AG04449 (cell line): ENCODE measurements at regions not wholly inside any gene's neighbourhood (a gene's known extent, or its start where the extent isn't known, plus 50 kb on each side); places are given as distances from the start of the nearest gene placed in this dataset.

Source experiments
- CTCF ChIA-PET: fragments of 350-600 bp; formaldehyde crosslinking; extraction: SDS; loops from one replicate; lab custom pipeline; 2021; ENCODE audit warnings: antibody characterized with exemption; lab: Yijun Ruan, JAX
- POLR2A ChIA-PET: fragments of 400-600, 350-600 bp; formaldehyde crosslinking; extraction: SDS; loops from one replicate; lab custom pipeline; 2020; ENCODE audit warnings: antibody characterized with exemption, inconsistent platforms; lab: Yijun Ruan, JAX
- DNase-seq: peaks from one replicate; pipeline ENCODE4 v3.0.0-alpha.2; 2010; ENCODE audit warnings: low read depth, low spot score
- H3K4me3 ChIP-seq: 2 replicates; pipeline ENCODE4 v1.5.1; 2011; ENCODE audit warnings: low read depth, mild to moderate bottlenecking, control low read depth, low read length
- TF ChIP-seq, protein P1 (sequence below): IDR thresholded peaks from one replicate; pipeline ENCODE4 v1.5.1; 2011; ENCODE audit warnings: mild to moderate bottlenecking, moderate library complexity, low read length, control low read depth, inconsistent platforms; ENCODE audit not compliant: insufficient read depth; ENCODE audit errors: missing control alignments

GRCh38 chr2:126425943-126426342 lies 230.0 kb upstream of the GYPC start:
- DNase-seq = no peak
- no peak overlapping the region for H3K4me3 ChIP-seq
- TF ChIP-seq, protein P1, sequence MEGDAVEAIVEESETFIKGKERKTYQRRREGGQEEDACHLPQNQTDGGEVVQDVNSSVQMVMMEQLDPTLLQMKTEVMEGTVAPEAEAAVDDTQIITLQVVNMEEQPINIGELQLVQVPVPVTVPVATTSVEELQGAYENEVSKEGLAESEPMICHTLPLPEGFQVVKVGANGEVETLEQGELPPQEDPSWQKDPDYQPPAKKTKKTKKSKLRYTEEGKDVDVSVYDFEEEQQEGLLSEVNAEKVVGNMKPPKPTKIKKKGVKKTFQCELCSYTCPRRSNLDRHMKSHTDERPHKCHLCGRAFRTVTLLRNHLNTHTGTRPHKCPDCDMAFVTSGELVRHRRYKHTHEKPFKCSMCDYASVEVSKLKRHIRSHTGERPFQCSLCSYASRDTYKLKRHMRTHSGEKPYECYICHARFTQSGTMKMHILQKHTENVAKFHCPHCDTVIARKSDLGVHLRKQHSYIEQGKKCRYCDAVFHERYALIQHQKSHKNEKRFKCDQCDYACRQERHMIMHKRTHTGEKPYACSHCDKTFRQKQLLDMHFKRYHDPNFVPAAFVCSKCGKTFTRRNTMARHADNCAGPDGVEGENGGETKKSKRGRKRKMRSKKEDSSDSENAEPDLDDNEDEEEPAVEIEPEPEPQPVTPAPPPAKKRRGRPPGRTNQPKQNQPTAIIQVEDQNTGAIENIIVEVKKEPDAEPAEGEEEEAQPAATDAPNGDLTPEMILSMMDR = no peak
- ChIA-PET CTCF (no interaction called here), POLR2A (no interaction called here)

DNA sequence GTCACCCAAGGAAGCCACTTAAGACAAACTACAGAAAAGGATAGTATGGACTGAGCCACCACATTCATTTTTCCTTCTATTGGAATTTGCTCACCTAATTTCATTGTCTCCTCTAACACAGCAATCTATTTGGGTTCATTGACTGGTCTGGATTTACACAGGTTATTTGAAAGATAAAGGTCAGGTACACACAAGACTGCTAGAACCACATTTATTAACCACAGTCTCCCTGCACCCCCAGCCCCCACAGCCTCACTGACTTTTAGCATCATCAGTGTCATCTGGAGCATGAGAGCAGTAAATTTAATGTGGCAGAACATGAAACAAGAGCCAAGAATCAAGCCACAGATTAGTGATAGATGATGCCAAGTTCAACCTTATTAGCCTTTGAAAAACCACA lies 226.9 kb upstream of the GYPC start:
- no peak for DNase-seq
- TF ChIP-seq, protein P1 = no peak
- POLR2A ChIA-PET = no interaction called here
- CTCF ChIA-PET = no interaction called here
- no peak overlapping the region for H3K4me3 ChIP-seq

DNA sequence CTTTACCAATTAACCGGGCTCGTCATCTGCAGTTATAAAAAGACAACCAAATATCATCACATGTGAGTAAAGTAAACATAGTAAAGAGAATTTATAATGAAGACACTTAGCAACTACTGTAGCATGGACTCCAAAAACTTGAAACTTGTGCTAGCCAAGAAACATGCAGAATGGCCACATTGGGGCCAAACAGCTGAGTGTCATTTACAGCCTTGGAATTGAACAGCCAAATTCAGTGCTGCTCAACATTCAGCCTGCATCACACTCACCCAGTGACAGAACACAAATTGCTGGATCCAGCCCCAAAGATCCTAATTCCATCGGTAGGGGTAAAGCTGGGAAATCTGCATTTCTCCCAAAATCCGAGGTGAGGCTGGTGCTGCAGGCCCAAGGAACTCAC lies 224.8 kb upstream of the GYPC start:
- DNase-seq = no peak
- ChIA-PET CTCF (no interaction called here), POLR2A (no interaction called here)
- no peak overlapping the region for H3K4me3 ChIP-seq
- TF ChIP-seq, protein P1 = no peak

GRCh38 chr2:126436411-126436810 lies 219.5 kb upstream of the GYPC start:
- TF ChIP-seq, protein P1 = no peak
- POLR2A ChIA-PET = no interaction called here
- CTCF ChIA-PET = no interaction called here
- no peak overlapping the region for H3K4me3 ChIP-seq
- DNase-seq = no peak

DNA sequence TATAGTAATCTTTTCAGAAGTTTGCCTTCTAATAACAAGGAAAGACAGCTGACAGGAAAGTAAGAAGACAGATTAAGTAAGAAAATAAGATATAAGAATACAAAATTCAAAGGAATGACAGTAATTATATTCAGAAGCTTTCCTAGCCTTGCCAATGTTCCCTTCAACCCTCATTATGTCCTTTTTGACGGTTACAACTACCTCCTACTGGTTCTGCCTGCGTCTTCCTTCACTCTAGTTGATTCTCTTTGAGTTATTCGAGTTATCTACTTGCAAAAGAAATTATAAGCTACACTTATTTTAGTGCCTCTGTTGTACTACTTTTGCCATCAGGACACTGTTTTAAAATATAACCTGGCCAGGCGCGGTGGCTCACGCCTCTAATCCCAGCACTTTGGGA lies 218.9 kb upstream of the GYPC start:
- TF ChIP-seq, protein P1 = no peak
- ChIA-PET CTCF (no interaction called here), POLR2A (no interaction called here)
- H3K4me3 ChIP-seq = no peak overlapping the region
- no peak for DNase-seq

DNA sequence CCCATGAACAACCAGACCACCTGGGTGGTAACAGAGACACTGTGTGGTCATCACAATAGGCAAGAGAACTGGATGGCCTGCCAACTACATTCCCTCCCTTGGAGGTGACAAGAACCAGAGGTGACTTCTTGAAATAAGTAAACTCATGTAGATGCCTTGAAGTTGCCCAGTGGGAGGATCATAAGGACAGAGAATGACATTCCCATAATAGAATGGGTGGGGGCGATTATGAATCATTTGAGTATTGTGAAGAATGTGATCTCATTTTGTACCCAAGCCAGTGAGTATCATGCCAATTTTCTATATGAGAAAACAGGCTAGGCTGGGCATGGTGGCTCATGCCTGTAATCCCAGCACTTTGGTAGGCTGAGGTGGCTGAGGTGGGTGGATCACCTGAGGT lies 211.4 kb upstream of the GYPC start:
- TF ChIP-seq, protein P1 = no peak
- CTCF ChIA-PET = no interaction called here
- H3K4me3 ChIP-seq = no peak overlapping the region
- POLR2A ChIA-PET = no interaction called here
- DNase-seq = no peak
